AG04449 (cell line): ENCODE measurements at regions not wholly inside any gene's neighbourhood (a gene's known extent, or its start where the extent isn't known, plus 50 kb on each side); places are given as distances from the start of the nearest gene placed in this dataset.

Source experiments
- CTCF ChIA-PET: fragments of 350-600 bp; formaldehyde crosslinking; extraction: SDS; loops from one replicate; lab custom pipeline; 2021; ENCODE audit warnings: antibody characterized with exemption; lab: Yijun Ruan, JAX
- POLR2A ChIA-PET: fragments of 400-600, 350-600 bp; formaldehyde crosslinking; extraction: SDS; loops from one replicate; lab custom pipeline; 2020; ENCODE audit warnings: antibody characterized with exemption, inconsistent platforms; lab: Yijun Ruan, JAX
- DNase-seq: peaks from one replicate; pipeline ENCODE4 v3.0.0-alpha.2; 2010; ENCODE audit warnings: low read depth, low spot score
- H3K4me3 ChIP-seq: 2 replicates; pipeline ENCODE4 v1.5.1; 2011; ENCODE audit warnings: low read depth, mild to moderate bottlenecking, control low read depth, low read length
- CTCF ChIP-seq: IDR thresholded peaks from one replicate; pipeline ENCODE4 v1.5.1; 2011; ENCODE audit warnings: mild to moderate bottlenecking, moderate library complexity, low read length, control low read depth, inconsistent platforms; ENCODE audit not compliant: insufficient read depth; ENCODE audit errors: missing control alignments

- no peak overlapping the region for H3K4me3 ChIP-seq
Observed at GRCh38 chr13:111040830-111041229, 74.3 kb upstream of the ARHGEF7 start.

GRCh38 chr13:111039735-111040134 lies 75.4 kb upstream of the ARHGEF7 start:
- POLR2A ChIA-PET, result no interaction called here
- no peak for TF ChIP-seq CTCF
- H3K4me3 ChIP-seq, result no peak overlapping the region
- CTCF ChIA-PET, result interaction anchor here (1.4 kb wide), 1 partner anchor 9 kb away, joined by 7 read pairs; no protein-coding TSS in a partner anchor
- no peak for DNase-seq

More at GRCh38 chr13:111040830-111041229, 74.3 kb upstream of the ARHGEF7 start:
- TF ChIP-seq CTCF, result no peak
- DNase-seq, result no peak
- ChIA-PET POLR2A (no interaction called here), CTCF (interaction anchor here (1.3 to 1.4 kb wide), 2 partner anchors 8 to 14 kb away, joined by 3 to 7 read pairs; no protein-coding TSS in a partner anchor)

- no peak overlapping the region for H3K4me3 ChIP-seq
- ChIA-PET POLR2A (no interaction called here), CTCF (interaction anchor here (0.6 to 2.7 kb wide), 4 partner anchors 9 to 445 kb away, joined by 3 to 12 read pairs (median 3); no protein-coding TSS in a partner anchor)
- no peak for DNase-seq
- TF ChIP-seq CTCF, result no peak
Observed at GRCh38 chr13:111038887-111039286, 76.2 kb upstream of the ARHGEF7 start.

- H3K4me3 ChIP-seq, result no peak overlapping the region
- CTCF ChIA-PET, result interaction anchor here (0.9 to 2.7 kb wide), 4 partner anchors 10 to 124 kb away, joined by 3 to 12 read pairs (median 6); no protein-coding TSS in a partner anchor
- DNase-seq, result no peak
- POLR2A ChIA-PET, result no interaction called here
- TF ChIP-seq CTCF, result no peak
Observed at GRCh38 chr13:111037927-111038326, 77.2 kb upstream of the ARHGEF7 start.

- TF ChIP-seq CTCF, result no peak
- DNase-seq, result no peak
- ChIA-PET POLR2A (no interaction called here), CTCF (interaction anchor here (1.0 to 2.7 kb wide), 4 partner anchors 11 to 121 kb away, joined by 3 to 12 read pairs (median 6); no protein-coding TSS in a partner anchor)
- H3K4me3 ChIP-seq, result no peak overlapping the region
Observed at GRCh38 chr13:111036665-111037064, 78.4 kb upstream of the ARHGEF7 start.

- TF ChIP-seq CTCF, result no peak
- no peak for DNase-seq
- no peak overlapping the region for H3K4me3 ChIP-seq
- ChIA-PET CTCF (interaction anchor here (1.0 to 2.5 kb wide), 4 partner anchors 13 to 120 kb away, joined by 3 to 8 read pairs (median 4); no protein-coding TSS in a partner anchor), POLR2A (no interaction called here)
Observed at GRCh38 chr13:111035861-111036260, 79.2 kb upstream of the ARHGEF7 start.
